Ovary (tissue), 3 donors: ENCODE measurements at regions not wholly inside any gene's neighbourhood (a gene's known extent, or its start where the extent isn't known, plus 50 kb on each side); places are given as distances from the start of the nearest gene placed in this dataset.

Source experiments
- POLR2A ChIP-seq: fragments of 450-650 bp; IDR thresholded peaks from one replicate; pipeline ENCODE4 v1.6.1; 2017; ENCODE audit warnings: antibody characterized with exemption, mild to moderate bottlenecking, moderate library complexity
- TF ChIP-seq, protein P1 (sequence below), 3 donors: fragments of 450-650 bp in 2 of 3; fragments of 200-600 bp in 1 of 3; IDR thresholded peaks; one replicate each; pipeline versions ENCODE4 v1.5.1 to v1.8.0; 2016 to 2022; ENCODE audit warnings: antibody characterized with exemption in 3 of 3, mild to moderate bottlenecking in 1 of 3
- donor health status: DM: no; HTN: no; CAD: no.

DNA sequence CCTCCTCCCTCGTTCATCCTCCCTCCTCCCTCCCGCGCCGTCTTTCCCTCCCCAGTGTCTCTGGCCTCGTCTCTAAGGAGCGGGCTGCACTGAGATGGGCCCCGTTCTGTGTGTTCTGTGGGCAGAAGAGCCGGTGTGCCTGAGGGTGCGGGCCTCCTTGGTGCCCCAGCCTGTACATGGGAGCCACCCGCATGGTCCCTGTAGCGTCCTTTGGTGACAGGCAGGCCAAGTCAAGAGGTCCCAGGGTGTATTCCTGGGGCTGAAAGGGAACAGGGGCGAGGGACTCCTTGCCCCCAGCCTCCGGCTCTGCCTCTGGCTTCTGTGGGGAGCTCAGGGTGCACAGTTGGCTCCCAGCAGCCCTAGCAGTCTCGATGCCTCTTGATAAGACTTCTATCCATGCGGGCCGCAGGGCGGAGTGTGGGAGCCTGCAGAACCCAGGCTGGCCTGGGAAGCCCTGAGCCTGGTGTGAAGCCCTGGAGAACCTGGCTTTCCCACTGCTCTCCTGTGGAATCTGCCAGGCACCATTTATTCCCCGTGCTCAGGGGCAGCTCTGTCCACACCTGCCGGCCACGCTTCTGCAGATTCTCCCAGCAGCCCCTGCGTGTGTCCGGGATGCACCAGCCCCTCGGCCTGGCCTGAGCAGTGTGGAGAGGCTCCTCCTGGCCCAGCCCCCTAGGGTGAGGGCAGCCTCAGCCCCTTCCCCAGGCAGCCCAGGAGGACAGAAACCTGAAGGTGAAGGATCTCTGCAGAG, 181.3 kb downstream of the KIF26A start:
- TF ChIP-seq, protein P1, sequence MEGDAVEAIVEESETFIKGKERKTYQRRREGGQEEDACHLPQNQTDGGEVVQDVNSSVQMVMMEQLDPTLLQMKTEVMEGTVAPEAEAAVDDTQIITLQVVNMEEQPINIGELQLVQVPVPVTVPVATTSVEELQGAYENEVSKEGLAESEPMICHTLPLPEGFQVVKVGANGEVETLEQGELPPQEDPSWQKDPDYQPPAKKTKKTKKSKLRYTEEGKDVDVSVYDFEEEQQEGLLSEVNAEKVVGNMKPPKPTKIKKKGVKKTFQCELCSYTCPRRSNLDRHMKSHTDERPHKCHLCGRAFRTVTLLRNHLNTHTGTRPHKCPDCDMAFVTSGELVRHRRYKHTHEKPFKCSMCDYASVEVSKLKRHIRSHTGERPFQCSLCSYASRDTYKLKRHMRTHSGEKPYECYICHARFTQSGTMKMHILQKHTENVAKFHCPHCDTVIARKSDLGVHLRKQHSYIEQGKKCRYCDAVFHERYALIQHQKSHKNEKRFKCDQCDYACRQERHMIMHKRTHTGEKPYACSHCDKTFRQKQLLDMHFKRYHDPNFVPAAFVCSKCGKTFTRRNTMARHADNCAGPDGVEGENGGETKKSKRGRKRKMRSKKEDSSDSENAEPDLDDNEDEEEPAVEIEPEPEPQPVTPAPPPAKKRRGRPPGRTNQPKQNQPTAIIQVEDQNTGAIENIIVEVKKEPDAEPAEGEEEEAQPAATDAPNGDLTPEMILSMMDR (IDR thresholded peaks at IDR 0.05) = no peak
- no peak for TF ChIP-seq POLR2A
